IPS-20b (cell line): ENCODE measurements at regions not wholly inside any gene's neighbourhood (a gene's known extent, or its start where the extent isn't known, plus 50 kb on each side); places are given as distances from the start of the nearest gene placed in this dataset.

Experiments used
- H3K27ac ChIP-seq: one replicate; pipeline ENCODE4 v1.5.1; 2013; ENCODE audit warnings: low read length
- H3K27me3 ChIP-seq: 2 replicates; pipeline ENCODE4 v1.6.1; 2013; ENCODE audit warnings: mild to moderate bottlenecking, low read length, inconsistent platforms; ENCODE audit not compliant: insufficient read depth
- H3K36me3 ChIP-seq: 2 replicates; pipeline ENCODE4 v1.6.1; 2013; ENCODE audit warnings: low read depth, mild to moderate bottlenecking, inconsistent platforms, low read length, moderate library complexity; ENCODE audit not compliant: insufficient read depth
- H3K4me1 ChIP-seq: 2 replicates; pipeline ENCODE4 v1.6.1; 2013; ENCODE audit warnings: mild to moderate bottlenecking, control low read depth, inconsistent platforms, low read length, moderate library complexity; ENCODE audit not compliant: insufficient read depth
- H3K4me3 ChIP-seq: 2 replicates; pipeline ENCODE4 v1.5.1; 2013; ENCODE audit warnings: mild to moderate bottlenecking, low read length, inconsistent platforms
- H3K9ac ChIP-seq: 2 replicates; pipeline ENCODE4 v1.6.1; 2013; ENCODE audit warnings: low read depth, mild to moderate bottlenecking, inconsistent platforms, low read length, moderate library complexity
- H3K9me3 ChIP-seq: 2 replicates; pipeline ENCODE4 v1.6.1; 2013; ENCODE audit warnings: mild to moderate bottlenecking, low read depth, low read length, inconsistent platforms; ENCODE audit not compliant: insufficient read depth

DNA sequence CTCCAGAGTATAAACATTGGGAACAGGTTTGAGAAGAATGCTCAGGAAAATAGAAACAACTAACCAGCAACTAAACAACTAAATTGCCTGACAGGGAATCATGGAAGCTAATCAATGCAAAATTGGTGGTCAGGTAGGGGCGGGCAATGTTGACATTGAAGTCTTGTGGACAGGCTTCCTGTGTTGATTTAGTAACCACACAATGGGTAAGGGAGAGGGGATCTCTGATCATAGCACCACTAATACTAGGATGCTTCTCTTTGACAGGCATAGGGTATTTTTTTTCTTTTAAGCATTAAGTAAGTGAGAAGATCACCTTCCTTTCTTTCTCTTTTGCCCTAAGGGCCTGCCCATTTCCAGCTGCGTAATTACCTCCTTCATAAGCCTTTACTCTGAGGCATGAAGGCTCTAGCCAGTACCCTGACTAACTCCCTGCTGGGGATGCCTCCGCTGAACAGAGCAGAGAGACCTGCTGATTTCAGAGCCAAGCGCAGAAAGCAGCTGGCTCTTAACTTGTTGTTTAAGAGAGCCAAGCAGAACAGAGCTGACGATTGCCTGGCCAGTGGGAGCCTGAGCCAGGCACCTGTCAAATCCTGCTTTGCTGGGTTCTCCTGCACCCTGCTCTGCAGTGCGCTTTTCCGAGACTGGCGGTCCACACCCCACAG is 118.7 kb downstream of the BMP2 start:
- no peaks in the 10 kb centered on the region for H3K4me1 ChIP-seq
- H3K27me3 ChIP-seq = no peaks in the 10 kb centered on the region
- no peak overlapping the region for H3K27ac ChIP-seq
- no peaks in the 10 kb centered on the region for H3K36me3 ChIP-seq
- no peaks in the 10 kb centered on the region for H3K9me3 ChIP-seq
- H3K4me3 ChIP-seq = no peak overlapping the region
- H3K9ac ChIP-seq = no peak overlapping the region

DNA sequence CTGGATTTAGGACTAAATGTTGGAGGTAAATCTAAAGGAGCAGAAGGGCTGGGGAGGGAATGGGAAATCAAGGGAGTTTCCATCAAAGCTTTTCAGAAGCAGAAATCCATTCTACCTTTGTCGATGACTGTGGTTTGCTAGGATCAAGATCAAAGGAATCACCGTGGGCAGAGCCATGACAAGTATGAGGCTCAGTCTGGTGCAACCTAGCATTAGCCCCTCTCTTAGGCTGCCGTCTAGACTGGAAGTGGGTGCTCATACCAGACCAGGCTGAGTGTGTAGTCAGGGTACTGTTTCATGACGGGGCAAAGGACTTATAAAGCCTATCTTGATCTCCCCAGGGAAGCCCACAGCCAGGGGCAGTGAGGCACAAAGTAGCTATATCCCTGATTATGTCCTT is 120.5 kb downstream of the BMP2 start:
- H3K27me3 ChIP-seq = no peaks in the 10 kb centered on the region
- H3K36me3 ChIP-seq = no peaks in the 10 kb centered on the region
- H3K9ac ChIP-seq = no peak overlapping the region
- H3K27ac ChIP-seq = no peak overlapping the region
- no peaks in the 10 kb centered on the region for H3K4me1 ChIP-seq
- H3K9me3 ChIP-seq = no peaks in the 10 kb centered on the region
- no peak overlapping the region for H3K4me3 ChIP-seq

DNA sequence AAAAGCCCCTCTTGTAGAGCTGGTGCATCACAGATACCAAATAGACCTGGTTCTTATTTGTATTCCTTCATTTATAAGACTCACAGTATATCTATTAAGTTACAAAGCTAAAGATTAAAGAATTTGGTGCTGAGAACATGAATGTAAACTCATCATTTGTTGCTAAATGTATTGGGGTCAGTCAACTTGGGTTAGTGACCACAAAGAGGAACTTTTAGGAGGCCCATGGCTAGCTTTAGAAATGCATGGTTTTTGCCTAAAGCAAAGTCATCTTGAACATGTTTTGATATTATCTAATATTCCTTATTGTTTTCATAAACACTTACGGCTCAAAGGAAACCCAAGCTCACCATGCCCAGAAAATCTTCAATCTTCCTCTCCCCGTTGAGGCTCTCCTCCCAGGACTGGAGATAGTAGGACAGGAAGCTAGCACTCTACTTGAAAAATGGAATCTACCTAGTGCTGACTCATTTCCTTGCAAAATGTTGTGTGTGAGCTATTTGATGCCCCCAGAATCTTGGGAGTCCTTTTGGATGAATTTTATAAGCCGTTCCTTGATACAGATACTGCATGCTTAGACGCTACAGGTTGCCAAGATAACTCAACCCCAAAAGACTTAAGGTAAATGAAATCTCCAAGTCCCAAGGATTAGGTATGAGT is 121.4 kb downstream of the BMP2 start:
- H3K4me1 ChIP-seq = no peaks in the 10 kb centered on the region
- H3K4me3 ChIP-seq = no peak overlapping the region

DNA sequence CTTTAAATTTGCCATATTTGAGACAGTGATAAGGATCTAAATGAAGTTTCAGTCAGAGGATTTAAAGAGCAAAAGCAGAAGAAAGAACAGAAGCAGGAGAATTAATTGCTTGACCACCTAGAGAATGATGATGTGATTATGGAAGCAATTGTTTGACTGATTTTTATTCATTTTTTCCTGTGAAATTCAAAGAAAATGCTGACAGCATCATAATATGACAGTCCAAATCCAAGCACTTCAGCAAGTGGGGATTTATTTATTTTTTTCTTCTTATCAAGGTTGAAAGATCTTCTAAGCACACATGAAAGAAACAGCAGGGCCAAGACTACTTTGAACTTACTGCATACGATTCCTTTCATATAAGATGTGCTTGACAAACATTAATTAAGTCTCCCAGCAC is 125.2 kb downstream of the BMP2 start:
- Histone ChIP-seq H3K36me3 (no peaks in the 10 kb centered on the region), H3K4me3 (no peak overlapping the region), H3K27me3 (no peaks in the 10 kb centered on the region), H3K4me1 (no peaks in the 10 kb centered on the region), H3K9me3 (no peaks in the 10 kb centered on the region), H3K9ac (no peak overlapping the region), H3K27ac (no peak overlapping the region)

More for the DNA sequence above, 121.4 kb downstream of the BMP2 start:
- Histone ChIP-seq H3K27me3 (no peaks in the 10 kb centered on the region), H3K36me3 (no peaks in the 10 kb centered on the region), H3K9ac (no peak overlapping the region), H3K9me3 (no peaks in the 10 kb centered on the region), H3K27ac (no peak overlapping the region)

DNA sequence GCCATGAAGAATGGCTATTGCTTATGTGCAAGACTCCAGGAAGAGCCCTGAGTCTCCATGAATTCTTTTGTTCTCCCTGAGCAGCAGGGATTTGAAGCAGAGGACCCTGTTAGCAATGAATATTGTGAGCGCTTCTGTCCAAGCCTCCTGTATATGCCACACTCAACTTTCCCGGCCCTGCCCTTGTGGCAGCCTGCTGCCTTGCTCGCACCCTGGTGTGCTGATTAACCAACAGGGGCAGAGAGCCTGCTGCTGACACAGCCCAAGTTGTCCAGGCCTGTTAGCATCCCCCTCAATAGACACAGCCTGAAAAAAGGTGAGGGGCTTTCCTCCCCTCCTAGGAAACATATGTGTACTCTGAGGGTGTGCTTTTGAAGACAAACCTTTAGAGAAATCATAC is 131.4 kb downstream of the BMP2 start:
- no peaks in the 10 kb centered on the region for H3K27me3 ChIP-seq
- no peak overlapping the region for H3K9ac ChIP-seq
- no peaks in the 10 kb centered on the region; the same call in 1 of the 2 replicates for H3K4me1 ChIP-seq
- no peaks in the 10 kb centered on the region for H3K9me3 ChIP-seq
- no peaks in the 10 kb centered on the region for H3K36me3 ChIP-seq
- H3K27ac ChIP-seq = no peak overlapping the region
- no peak overlapping the region for H3K4me3 ChIP-seq

DNA sequence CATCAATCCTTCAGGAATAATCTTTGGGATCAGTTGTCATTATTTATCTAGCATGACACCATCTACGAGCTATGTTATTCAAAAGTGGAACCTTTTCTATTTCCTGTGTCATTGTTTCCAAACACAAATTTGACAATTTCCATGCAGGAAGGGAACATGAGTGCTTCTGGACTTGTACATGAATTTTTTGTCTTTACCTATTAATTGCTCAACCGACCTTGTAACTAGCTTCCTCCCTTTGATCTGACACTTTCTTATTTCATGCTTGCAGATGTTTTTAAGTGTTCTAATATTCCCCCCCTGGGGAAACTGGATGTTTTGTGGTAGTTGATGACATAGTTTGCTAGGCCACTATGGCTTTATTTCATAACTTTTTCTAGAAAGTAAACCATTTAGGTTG is 139.4 kb downstream of the BMP2 start:
- Histone ChIP-seq H3K9me3 (no peaks in the 10 kb centered on the region), H3K36me3 (no peaks in the 10 kb centered on the region), H3K4me1 (peaks cover 40% of the 10 kb centered on the region; the same call in 1 of the 2 replicates), H3K9ac (peak overlapping the region; percentile 29; the same call in 1 of the 2 replicates), H3K27me3 (no peaks in the 10 kb centered on the region), H3K4me3 (no peak overlapping the region), H3K27ac (peak overlapping the region; percentile 92)

DNA sequence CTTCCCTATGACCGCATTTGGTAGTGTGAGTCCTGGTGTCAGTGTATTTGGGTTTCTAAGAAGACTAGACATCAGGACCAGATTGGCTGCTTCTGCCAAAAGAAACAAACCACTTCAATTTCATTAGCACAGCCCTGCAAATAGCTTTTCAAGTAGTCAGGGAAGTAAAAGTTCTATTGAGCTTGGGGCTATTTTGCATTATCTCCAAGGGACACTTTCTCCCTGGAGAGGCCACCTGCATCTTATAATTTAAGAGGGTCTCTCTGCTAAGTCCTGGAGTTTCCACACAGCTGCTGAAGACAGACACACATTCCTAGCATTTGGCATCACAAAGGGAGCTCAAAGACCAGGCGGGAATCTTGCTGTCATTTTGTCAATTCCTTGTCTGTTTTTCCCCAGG is 141.2 kb downstream of the BMP2 start:
- H3K27me3 ChIP-seq = no peaks in the 10 kb centered on the region
- H3K27ac ChIP-seq = peak overlapping the region; percentile 26

DNA sequence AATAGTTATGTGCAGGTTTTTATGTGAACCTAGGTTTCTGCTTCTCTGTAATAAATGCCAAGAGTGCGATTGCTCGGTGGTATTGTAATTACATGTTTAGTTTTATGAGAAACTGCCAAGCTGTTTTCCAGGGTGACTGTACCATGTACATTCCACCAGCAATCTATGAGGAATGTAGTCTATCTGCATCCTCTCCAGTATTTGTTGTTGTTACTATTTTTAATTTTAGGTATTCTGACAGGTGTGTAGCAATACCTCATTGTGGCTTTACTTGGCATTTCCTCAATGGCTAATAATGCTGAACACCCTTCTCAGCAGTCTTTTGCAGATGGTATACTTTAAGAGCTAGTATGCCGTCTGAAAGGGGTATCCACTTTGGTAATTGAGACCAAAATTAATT is 142.1 kb downstream of the BMP2 start:
- H3K9ac ChIP-seq = peak overlapping the region; percentile 54; the same call in 1 of the 2 replicates
- no peaks in the 10 kb centered on the region for H3K36me3 ChIP-seq
- no peaks in the 10 kb centered on the region for H3K9me3 ChIP-seq
- H3K27me3 ChIP-seq = no peaks in the 10 kb centered on the region
- no peak overlapping the region for H3K4me3 ChIP-seq
- H3K4me1 ChIP-seq = peaks cover 40% of the 10 kb centered on the region; the same call in 1 of the 2 replicates
- peak overlapping the region; percentile 60 for H3K27ac ChIP-seq

More for the DNA sequence above, 141.2 kb downstream of the BMP2 start:
- H3K36me3 ChIP-seq = no peaks in the 10 kb centered on the region
- peaks cover 40% of the 10 kb centered on the region; the same call in 1 of the 2 replicates for H3K4me1 ChIP-seq
- H3K4me3 ChIP-seq = peak overlapping the region; percentile 6; the same call in 1 of the 2 replicates
- no peaks in the 10 kb centered on the region for H3K9me3 ChIP-seq
- peak overlapping the region; percentile 51; the same call in 1 of the 2 replicates for H3K9ac ChIP-seq

DNA sequence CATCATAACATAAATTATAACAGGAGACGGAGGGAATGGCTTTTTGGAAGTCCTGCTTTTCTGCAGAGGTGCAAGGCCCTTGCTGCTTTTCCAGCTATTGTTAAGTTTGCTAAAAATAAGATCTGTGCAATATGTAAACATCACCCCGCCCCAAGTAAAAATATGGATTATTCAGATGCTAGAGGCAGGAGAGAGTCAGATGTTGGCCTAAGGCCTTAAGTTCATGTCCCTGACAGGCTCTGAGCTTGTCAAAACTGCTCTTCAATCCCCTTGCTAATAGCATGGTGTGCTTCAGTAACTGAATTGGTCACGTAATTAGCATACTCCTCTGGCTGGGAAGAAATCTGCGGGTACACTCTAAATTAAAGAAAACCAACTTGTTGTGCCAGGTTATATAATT is 147.5 kb downstream of the BMP2 start:
- Histone ChIP-seq H3K36me3 (no peaks in the 10 kb centered on the region), H3K9me3 (no peaks in the 10 kb centered on the region), H3K9ac (peak overlapping the region; percentile 4; the same call in 1 of the 2 replicates), H3K4me1 (peaks cover 29% of the 10 kb centered on the region; the same call in 1 of the 2 replicates), H3K27me3 (no peaks in the 10 kb centered on the region), H3K27ac (no peak overlapping the region), H3K4me3 (no peak overlapping the region)

DNA sequence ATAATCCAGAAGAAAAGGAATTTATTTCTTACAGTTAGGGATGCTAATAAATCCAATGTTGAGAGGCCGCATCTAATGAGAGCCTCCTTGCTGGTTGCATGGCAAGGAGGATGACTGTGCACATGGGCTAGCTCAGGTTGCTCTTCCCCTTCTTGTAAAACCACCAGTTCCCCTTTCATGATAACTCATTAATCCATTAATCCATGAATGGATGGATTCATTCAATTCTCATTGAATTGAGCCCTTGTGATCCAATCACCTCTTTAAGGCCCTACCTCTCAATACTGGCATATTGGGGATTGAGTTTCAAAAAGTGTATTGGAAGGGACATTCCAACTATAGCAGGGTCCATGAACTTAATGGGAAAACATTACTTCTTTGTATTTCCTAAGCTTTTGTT is 149.5 kb downstream of the BMP2 start:
- Histone ChIP-seq H3K9me3 (no peaks in the 10 kb centered on the region), H3K4me1 (peaks cover 17% of the 10 kb centered on the region; the same call in 1 of the 2 replicates), H3K36me3 (no peaks in the 10 kb centered on the region), H3K9ac (no peak overlapping the region), H3K27ac (no peak overlapping the region), H3K4me3 (no peak overlapping the region), H3K27me3 (no peaks in the 10 kb centered on the region)

DNA sequence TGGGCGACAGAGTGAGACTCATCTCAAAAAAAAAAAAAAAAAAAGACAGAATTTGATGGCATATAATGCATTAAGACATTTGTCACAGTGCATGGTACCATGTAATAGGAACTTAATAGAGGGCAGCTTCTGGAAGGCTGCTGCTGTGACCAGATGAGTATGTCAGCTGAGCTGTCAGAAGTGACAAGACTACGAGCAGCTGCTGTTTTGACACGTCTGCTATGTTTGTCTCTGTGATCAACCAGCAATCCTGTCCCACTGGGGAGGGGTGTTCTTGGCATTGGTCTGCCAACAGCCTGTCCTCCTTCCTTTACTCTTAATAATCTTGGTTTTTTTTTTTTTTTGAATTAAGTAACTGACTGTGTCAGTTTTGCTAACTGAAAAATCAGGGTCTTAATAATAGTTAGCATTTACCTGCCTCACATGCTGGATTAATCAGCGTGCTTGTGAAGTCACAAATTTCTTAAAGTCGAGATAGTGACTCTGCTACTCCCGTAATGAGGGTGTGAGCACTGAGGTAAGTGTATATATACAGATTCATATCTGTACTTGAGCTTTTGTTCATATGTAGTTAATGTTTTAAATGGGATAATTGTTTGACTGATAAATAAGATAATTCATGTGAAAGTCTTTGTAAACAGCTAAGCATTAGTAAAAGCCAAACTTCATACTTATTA is 152.4 kb downstream of the BMP2 start:
- no peak overlapping the region for H3K4me3 ChIP-seq
- no peaks in the 10 kb centered on the region for H3K36me3 ChIP-seq
- H3K27ac ChIP-seq = no peak overlapping the region
- peaks cover 15% of the 10 kb centered on the region; the same call in 1 of the 2 replicates for H3K4me1 ChIP-seq
- H3K9ac ChIP-seq = no peak overlapping the region
- no peaks in the 10 kb centered on the region for H3K9me3 ChIP-seq
- H3K27me3 ChIP-seq = no peaks in the 10 kb centered on the region
